ENCODE measurements at regions not wholly inside any gene's neighbourhood (a gene's known extent, or its start where the extent isn't known, plus 50 kb on each side); places are given as distances from the start of the nearest gene placed in this dataset.

DNA sequence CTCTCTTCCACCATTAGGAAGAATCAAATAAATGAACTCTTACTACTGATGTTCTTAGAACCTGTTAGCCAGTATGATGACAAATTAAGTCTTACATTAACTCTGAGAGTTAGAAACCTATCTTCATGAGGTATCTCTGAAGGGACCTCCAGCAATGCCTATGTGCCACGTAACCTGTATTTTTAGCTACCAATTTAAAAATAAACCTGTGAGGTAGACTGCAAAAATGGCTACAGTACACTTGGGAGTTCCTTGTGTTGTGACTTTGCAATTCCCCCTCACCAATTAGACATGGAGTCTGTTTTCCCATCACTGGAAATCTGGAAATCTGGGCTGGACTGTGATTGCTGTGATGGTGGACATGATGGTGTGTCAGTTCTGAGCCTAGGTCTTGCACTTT is 143.7 kb upstream of the MPHOSPH6 start:
- Histone ChIP-seq H2BK5ac (ENCODE audit: low read depth, low read length) (no peak overlapping the region), H2BK20ac (ENCODE audit: low read length) (no peak overlapping the region), H3K79me2 (ENCODE audit: control insufficient read depth in 1 of 2, insufficient read depth in 2 of 2, low read length in 2 of 2) (no peaks in the 10 kb centered on the region), H3K23ac (ENCODE audit: insufficient read length) (no peak overlapping the region), H2BK120ac (replicated peaks; ENCODE audit: low read depth, low read length) (no peak overlapping the region), H2AK5ac (ENCODE audit: low read depth, low read length) (no peak overlapping the region), H3K4me1 (replicated peaks in 1 of 4; ENCODE audit: control insufficient read depth in 3 of 4, insufficient read depth in 4 of 4, low read length in 3 of 4) (no peaks in the 10 kb centered on the region), H2BK15ac (ENCODE audit: low read length) (no peak overlapping the region), H3K9me3 (ENCODE audit: insufficient read depth in 2 of 2, low read depth in 1 of 2, low read length in 1 of 2) (no peaks in the 10 kb centered on the region), H3K9ac (replicated peaks in 1 of 4; ENCODE audit: extremely low read depth in 1 of 4, low read depth in 3 of 4, low read length in 3 of 4) (no peak overlapping the region), H3K56ac (replicated peaks; ENCODE audit: insufficient read length, low read depth, low read length) (no peak overlapping the region), H3K4me2 (ENCODE audit: insufficient read depth in 1 of 2, low read depth in 2 of 2, low read length in 2 of 2) (no peak overlapping the region), H2AFZ (ENCODE audit: low read length) (no peak overlapping the region), H3K4me3 (ENCODE audit: extremely low read depth in 1 of 4, insufficient read depth in 2 of 4, low read depth in 3 of 4, low read length in 4 of 4) (no peak overlapping the region), H3K79me1 (ENCODE audit: low read depth, low read length) (no peaks in the 10 kb centered on the region), H4K5ac (ENCODE audit: insufficient read length, low read depth, low read length) (no peak overlapping the region), H3K18ac (ENCODE audit: extremely low read depth, low read length) (no peak overlapping the region), H4K91ac (replicated peaks; ENCODE audit: insufficient read length, low read length) (no peak overlapping the region), H4K20me1 (replicated peaks in 1 of 2; ENCODE audit: control insufficient read depth in 1 of 2, insufficient read depth in 2 of 2, low read length in 2 of 2) (peaks cover 0 to 4% of the 10 kb centered on the region in 2 experiments), H3K14ac (ENCODE audit: insufficient read length) (no peak overlapping the region), H4K8ac (ENCODE audit: extremely low read depth, insufficient read depth, low read length) (no peak overlapping the region), H3K36me3 (ENCODE audit: control insufficient read depth in 2 of 4, insufficient read depth in 4 of 4, low read length in 3 of 4) (no peaks in the 10 kb centered on the region), H3K4ac (replicated peaks; ENCODE audit: insufficient read length, low read depth, low read length) (no peak overlapping the region), H3K27ac (ENCODE audit: low read depth, low read length) (no peak overlapping the region), H2BK12ac (ENCODE audit: low read depth, low read length) (no peak overlapping the region), H3K23me2 (ENCODE audit: low read depth, low read length) (peaks cover 4% of the 10 kb centered on the region; the same call in 1 of the 2 replicates), H3K27me3 (replicated peaks in 1 of 4; ENCODE audit: control insufficient read depth in 3 of 4, extremely low read depth in 1 of 4, insufficient read depth in 3 of 4, low read length in 3 of 4) (no peaks in the 10 kb centered on the region)
- POLR2A ChIA-PET (ENCODE audit: partially characterized antibody): no interaction called here
- FAIRE-seq (no peak), DNase-seq (ENCODE audit: low read depth in 1 of 2, low spot score in 2 of 2) (no peak)
- TF ChIP-seq MAFK (IDR thresholded peaks at IDR 0.05; ENCODE audit: low read depth, low read length) (no peak), NRF1 (IDR thresholded peaks at IDR 0.05; ENCODE audit: low read depth, low read length) (no peak), CBX5 (IDR thresholded peaks at IDR 0.05; ENCODE audit: low read depth, low read length) (no peak)
- WGBS, 2 experiments (ENCODE audit: extremely low coverage in 1 of 2, insufficient coverage in 1 of 2, insufficient read length in 1 of 2, insufficient replicate concordance in 2 of 2, low coverage in 1 of 2, low lambda C conversion rate in 2 of 2, missing lambda C conversion rate in 1 of 2): 91% methylated on average over 1 of the region's 1 CpG; no CpG with 5 or more reads in 1 of the 2 experiments
- CTCF ChIA-PET (ENCODE audit: partially characterized antibody): interaction anchor here (0.9 to 1.4 kb wide), 3 partner anchors 31 to 143 kb away, joined by 3 to 5 read pairs (median 3); no protein-coding TSS in a partner anchor

Data from H1 (cell line).